ENCODE measurements at regions not wholly inside any gene's neighbourhood (a gene's known extent, or its start where the extent isn't known, plus 50 kb on each side); places are given as distances from the start of the nearest gene placed in this dataset.

- TF ChIP-seq, protein P1, sequence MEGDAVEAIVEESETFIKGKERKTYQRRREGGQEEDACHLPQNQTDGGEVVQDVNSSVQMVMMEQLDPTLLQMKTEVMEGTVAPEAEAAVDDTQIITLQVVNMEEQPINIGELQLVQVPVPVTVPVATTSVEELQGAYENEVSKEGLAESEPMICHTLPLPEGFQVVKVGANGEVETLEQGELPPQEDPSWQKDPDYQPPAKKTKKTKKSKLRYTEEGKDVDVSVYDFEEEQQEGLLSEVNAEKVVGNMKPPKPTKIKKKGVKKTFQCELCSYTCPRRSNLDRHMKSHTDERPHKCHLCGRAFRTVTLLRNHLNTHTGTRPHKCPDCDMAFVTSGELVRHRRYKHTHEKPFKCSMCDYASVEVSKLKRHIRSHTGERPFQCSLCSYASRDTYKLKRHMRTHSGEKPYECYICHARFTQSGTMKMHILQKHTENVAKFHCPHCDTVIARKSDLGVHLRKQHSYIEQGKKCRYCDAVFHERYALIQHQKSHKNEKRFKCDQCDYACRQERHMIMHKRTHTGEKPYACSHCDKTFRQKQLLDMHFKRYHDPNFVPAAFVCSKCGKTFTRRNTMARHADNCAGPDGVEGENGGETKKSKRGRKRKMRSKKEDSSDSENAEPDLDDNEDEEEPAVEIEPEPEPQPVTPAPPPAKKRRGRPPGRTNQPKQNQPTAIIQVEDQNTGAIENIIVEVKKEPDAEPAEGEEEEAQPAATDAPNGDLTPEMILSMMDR (IDR thresholded peaks at IDR 0.05; ENCODE audit: extremely low read depth, insufficient read depth, missing control alignments), result no peak
- DNase-seq (ENCODE audit: low spot score), result no peak
- in situ Hi-C loops (cut with MboI; ENCODE audit: low pct_unique_long_range_greater_than_20kb, low sequenced_read_pairs, unreplicated experiment), result no loop called here
These were observed 313.6 kb upstream of the ACVR2A start for GRCh38 chr2:147531269-147531668.

GRCh38 chr2:147530033-147530432 is 314.8 kb upstream of the ACVR2A start:
- TF ChIP-seq, protein P1 (IDR thresholded peaks at IDR 0.05; ENCODE audit: extremely low read depth, insufficient read depth, missing control alignments), result no peak
- DNase-seq (ENCODE audit: low spot score), result no peak
- in situ Hi-C loops (cut with MboI; ENCODE audit: low pct_unique_long_range_greater_than_20kb, low sequenced_read_pairs, unreplicated experiment), result no loop called here

- DNase-seq (ENCODE audit: low spot score), result no peak
- in situ Hi-C loops (cut with MboI; ENCODE audit: low pct_unique_long_range_greater_than_20kb, low sequenced_read_pairs, unreplicated experiment), result no loop called here
- TF ChIP-seq, protein P1 (IDR thresholded peaks at IDR 0.05; ENCODE audit: extremely low read depth, insufficient read depth, missing control alignments), result no peak
These were observed 318.9 kb upstream of the ACVR2A start for GRCh38 chr2:147525819-147526489.

GRCh38 chr2:147524912-147525311 is 319.9 kb upstream of the ACVR2A start:
- TF ChIP-seq, protein P1 (IDR thresholded peaks at IDR 0.05; ENCODE audit: extremely low read depth, insufficient read depth, missing control alignments), result no peak
- in situ Hi-C loops (cut with MboI; ENCODE audit: low pct_unique_long_range_greater_than_20kb, low sequenced_read_pairs, unreplicated experiment), result no loop called here
- no peak for DNase-seq (ENCODE audit: low spot score)

DNA sequence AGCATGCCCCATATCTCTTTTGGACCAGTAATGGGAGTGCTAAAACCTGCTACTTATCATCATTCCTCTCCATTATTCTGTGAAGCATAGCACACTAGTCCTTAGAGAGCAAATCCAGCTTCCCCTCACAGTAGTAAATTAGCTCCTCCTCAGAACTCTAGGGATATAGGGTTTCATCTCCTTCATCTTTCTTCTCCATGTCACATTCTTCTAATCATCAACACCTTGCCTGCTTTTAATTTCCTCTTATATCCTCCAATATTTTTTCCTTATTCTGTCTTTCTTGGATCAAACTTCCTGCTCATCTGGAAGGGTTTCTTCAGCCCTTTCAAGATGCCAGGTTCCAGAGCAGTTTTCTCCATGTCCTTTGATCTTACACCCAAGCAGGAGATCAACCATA is 321.4 kb upstream of the ACVR2A start:
- in situ Hi-C loops (cut with MboI; ENCODE audit: low pct_unique_long_range_greater_than_20kb, low sequenced_read_pairs, unreplicated experiment), result no loop called here
- no peak for DNase-seq (ENCODE audit: low spot score)
- TF ChIP-seq, protein P1 (IDR thresholded peaks at IDR 0.05; ENCODE audit: extremely low read depth, insufficient read depth, missing control alignments), result no peak

DNA sequence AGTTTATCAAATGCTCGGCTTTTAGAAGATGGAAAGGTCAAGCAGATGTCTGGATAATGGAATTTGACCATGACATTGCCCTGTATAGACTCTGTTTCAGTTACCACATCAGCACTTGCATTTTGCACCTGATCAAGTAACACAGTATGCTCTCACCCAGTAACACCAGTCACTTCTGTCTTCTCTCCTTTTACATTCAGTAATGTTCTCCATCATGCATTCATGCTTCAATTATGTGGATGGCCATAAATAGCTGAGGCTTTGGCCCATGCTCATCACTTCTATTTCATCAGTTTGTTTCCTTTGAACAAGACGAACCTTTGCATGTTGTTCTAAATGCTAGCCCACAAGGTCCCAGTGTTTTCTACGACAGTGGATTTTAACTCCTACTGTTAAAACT is 322.9 kb upstream of the ACVR2A start:
- in situ Hi-C loops (cut with MboI; ENCODE audit: low pct_unique_long_range_greater_than_20kb, low sequenced_read_pairs, unreplicated experiment), result no loop called here
- TF ChIP-seq, protein P1 (IDR thresholded peaks at IDR 0.05; ENCODE audit: extremely low read depth, insufficient read depth, missing control alignments), result no peak
- no peak for DNase-seq (ENCODE audit: low spot score)

Measured in GM13977 (cell line).